H1 (cell line): ENCODE measurements at regions not wholly inside any gene's neighbourhood (a gene's known extent, or its start where the extent isn't known, plus 50 kb on each side); places are given as distances from the start of the nearest gene placed in this dataset.

Experiments
- CTCF ChIA-PET: fragments of 300-600 bp; sonication (Branson Sonifier 250); formaldehyde crosslinking; loops from one replicate; lab custom pipeline; 2021; ENCODE audit not compliant: partially characterized antibody; lab: Charles Lee
- POLR2A ChIA-PET: fragments of 300-600 bp; sonication (Branson Sonifier 250); formaldehyde crosslinking; loops from one replicate; lab custom pipeline; 2021; ENCODE audit warnings: inconsistent platforms; ENCODE audit not compliant: partially characterized antibody; lab: Charles Lee
- DNase-seq, 2 experiments: peaks; one replicate each; pipeline versions ENCODE4 v3.0.0 to v3.0.0-alpha.2; 2010 to 2022; ENCODE audit warnings: low spot score in 2 of 2, low read depth in 1 of 2, mixed read lengths in 1 of 2
- FAIRE-seq: peaks from 2 replicates; lab custom pipeline; 2011; peaks lifted over from hg19 to GRCh38; lab: Jason Lieb, UNC
- H2AFZ ChIP-seq: 2 replicates; pipeline ENCODE4 v1.8.1; 2012; ENCODE audit warnings: low read length, inconsistent platforms
- H2AK5ac ChIP-seq: 2 replicates; pipeline ENCODE4 v1.6.1; 2013; ENCODE audit warnings: low read depth, low read length
- H2BK120ac ChIP-seq: replicated peaks from 2 replicates; pipeline ENCODE3; 2013; ENCODE audit warnings: low read depth, low read length, inconsistent platforms
- H2BK12ac ChIP-seq: 2 replicates; pipeline ENCODE4 v1.6.1; 2013; ENCODE audit warnings: low read depth, low read length
- H2BK15ac ChIP-seq: 2 replicates; pipeline ENCODE4 v1.6.1; 2013; ENCODE audit warnings: low read length
- H2BK20ac ChIP-seq: 2 replicates; pipeline ENCODE4 v1.6.1; 2013; ENCODE audit warnings: low read length
- H2BK5ac ChIP-seq: 2 replicates; pipeline ENCODE4 v1.6.1; 2013; ENCODE audit warnings: low read depth, low read length
- H3K14ac ChIP-seq: 2 replicates; pipeline ENCODE4 v1.6.1; 2013; ENCODE audit warnings: inconsistent platforms; ENCODE audit not compliant: insufficient read length
- H3K18ac ChIP-seq: 2 replicates; pipeline ENCODE4 v1.6.1; 2013; ENCODE audit warnings: low read length; ENCODE audit errors: extremely low read depth
- H3K23ac ChIP-seq: 2 replicates; pipeline ENCODE4 v1.6.1; 2013; ENCODE audit warnings: inconsistent platforms; ENCODE audit not compliant: insufficient read length
- H3K23me2 ChIP-seq: 2 replicates; pipeline ENCODE4 v1.6.1; 2013; ENCODE audit warnings: low read depth, low read length
- H3K27ac ChIP-seq: 2 replicates; pipeline ENCODE4 v1.6.1; 2011; ENCODE audit warnings: low read depth, low read length, inconsistent platforms
- H3K27me3 ChIP-seq, 4 experiments: replicated peaks in 1 of 4; 1 replicate in 1 of 4; 2 replicates in 3 of 4; pipeline versions ENCODE4 v1.6.1 to v1.8.1; 2011 to 2013; ENCODE audit warnings: low read length in 3 of 4, mild to moderate bottlenecking in 3 of 4, inconsistent platforms in 2 of 4, mixed read lengths in 2 of 4, moderate library complexity in 1 of 4; ENCODE audit not compliant: control insufficient read depth in 3 of 4, insufficient read depth in 3 of 4; ENCODE audit errors: extremely low read depth in 1 of 4
- H3K36me3 ChIP-seq, 4 experiments: 2 replicates each; pipeline versions ENCODE4 v1.6.1 to v1.8.1; 2011 to 2013; ENCODE audit warnings: mild to moderate bottlenecking in 4 of 4, low read length in 3 of 4, moderate library complexity in 2 of 4, control low read depth in 1 of 4, inconsistent platforms in 1 of 4; ENCODE audit not compliant: insufficient read depth in 4 of 4, control insufficient read depth in 2 of 4
- H3K4ac ChIP-seq: replicated peaks from 2 replicates; pipeline ENCODE3; 2013; ENCODE audit warnings: low read length, low read depth, mixed read lengths, inconsistent platforms; ENCODE audit not compliant: insufficient read length
- H3K4me1 ChIP-seq, 4 experiments: replicated peaks in 1 of 4; 1 replicate in 1 of 4; 2 replicates in 3 of 4; pipeline versions ENCODE4 v1.6.1 to v1.8.1; 2011 to 2013; ENCODE audit warnings: low read length in 3 of 4, inconsistent platforms in 2 of 4, mixed read lengths in 1 of 4; ENCODE audit not compliant: insufficient read depth in 4 of 4, control insufficient read depth in 3 of 4
- H3K4me2 ChIP-seq, 2 experiments: 2 replicates each; pipeline versions ENCODE4 v1.6.1 to v1.8.1; 2011 to 2013; ENCODE audit warnings: low read depth in 2 of 2, low read length in 2 of 2, control low read depth in 1 of 2, inconsistent platforms in 1 of 2, mild to moderate bottlenecking in 1 of 2; ENCODE audit not compliant: insufficient read depth in 1 of 2
- H3K4me3 ChIP-seq, 4 experiments: fragments of 200-600, 300-600 bp in 1 of 4; sonication (generic), shearing (Covaris generic), sonication (Bioruptor Twin) in 1 of 4; 2 replicates each; pipeline versions ENCODE4 v1.5.1 to v1.8.1; 2011 to 2016; ENCODE audit warnings: low read length in 4 of 4, low read depth in 3 of 4, control low read depth in 2 of 4, inconsistent platforms in 2 of 4, mild to moderate bottlenecking in 2 of 4, mixed read lengths in 1 of 4, moderate library complexity in 1 of 4; ENCODE audit not compliant: insufficient read depth in 2 of 4; ENCODE audit errors: extremely low read depth in 1 of 4
- H3K56ac ChIP-seq: replicated peaks from 2 replicates; pipeline ENCODE3; 2013; ENCODE audit warnings: low read depth, mild to moderate bottlenecking, mixed read lengths, low read length, inconsistent platforms; ENCODE audit not compliant: insufficient read length
- H3K79me1 ChIP-seq: 2 replicates; pipeline ENCODE4 v1.6.1; 2013; ENCODE audit warnings: low read depth, low read length, control low read depth
- H3K79me2 ChIP-seq, 2 experiments: 2 replicates each; pipeline versions ENCODE4 v1.6.1 to v1.8.1; 2012 to 2013; ENCODE audit warnings: low read length in 2 of 2, mild to moderate bottlenecking in 2 of 2, inconsistent platforms in 1 of 2; ENCODE audit not compliant: insufficient read depth in 2 of 2, control insufficient read depth in 1 of 2
- H3K9ac ChIP-seq, 4 experiments: replicated peaks in 1 of 4; 1 replicate in 1 of 4; 2 replicates in 3 of 4; pipeline versions ENCODE4 v1.6.1 to v1.8.1; 2011 to 2013; ENCODE audit warnings: low read depth in 3 of 4, low read length in 3 of 4, control low read depth in 2 of 4, mild to moderate bottlenecking in 2 of 4, moderate library complexity in 2 of 4, inconsistent platforms in 1 of 4; ENCODE audit errors: extremely low read depth in 1 of 4
- H3K9me3 ChIP-seq, 2 experiments: 2 replicates each; pipeline versions ENCODE4 v1.6.1 to v1.8.1; 2012 to 2013; ENCODE audit warnings: mild to moderate bottlenecking in 2 of 2, moderate library complexity in 2 of 2, control low read depth in 1 of 2, inconsistent platforms in 1 of 2, low read depth in 1 of 2, low read length in 1 of 2, mixed read lengths in 1 of 2; ENCODE audit not compliant: insufficient read depth in 2 of 2
- H4K20me1 ChIP-seq, 2 experiments: replicated peaks in 1 of 2; 2 replicates each; pipeline versions ENCODE3 to v1.8.1; 2011 to 2013; ENCODE audit warnings: inconsistent platforms in 2 of 2, low read length in 2 of 2, mild to moderate bottlenecking in 1 of 2; ENCODE audit not compliant: insufficient read depth in 2 of 2, control insufficient read depth in 1 of 2
- H4K5ac ChIP-seq: 2 replicates; pipeline ENCODE4 v1.6.1; 2013; ENCODE audit warnings: low read length, low read depth, mixed read lengths, inconsistent platforms; ENCODE audit not compliant: insufficient read length
- H4K8ac ChIP-seq: 2 replicates; pipeline ENCODE4 v1.8.0; 2013; ENCODE audit warnings: mild to moderate bottlenecking, moderate library complexity, low read length, inconsistent platforms; ENCODE audit not compliant: insufficient read depth; ENCODE audit errors: extremely low read depth
- H4K91ac ChIP-seq: replicated peaks from 2 replicates; pipeline ENCODE3; 2013; ENCODE audit warnings: low read length, mixed read lengths, inconsistent platforms; ENCODE audit not compliant: insufficient read length
- CEBPB ChIP-seq: IDR thresholded peaks from 2 replicates; pipeline ENCODE4 v1.6.1; 2012; ENCODE audit warnings: low read depth, low read length
- KDM1A ChIP-seq: fragments of 200-600, 300-600 bp; sonication (generic); IDR thresholded peaks from 2 replicates; pipeline ENCODE4 v1.7.1; 2016; ENCODE audit warnings: mild to moderate bottlenecking, low read length, borderline replicate concordance
- NRF1 ChIP-seq: IDR thresholded peaks from 2 replicates; pipeline ENCODE4 v1.6.1; 2011; ENCODE audit warnings: mild to moderate bottlenecking, low read depth, low read length, improper control_type of control experiment
- PHF8 ChIP-seq: fragments of 200-600 bp; sonication (generic); conservative IDR thresholded peaks from 2 replicates; pipeline ENCODE4 v1.7.1; 2012; ENCODE audit warnings: low read depth, mild to moderate bottlenecking, inconsistent platforms, low read length, moderate library complexity
- SIRT6 ChIP-seq: IDR thresholded peaks from one replicate; pipeline ENCODE4 v1.7.1; 2012; ENCODE audit warnings: low read length, inconsistent platforms
- SP2 ChIP-seq: IDR thresholded peaks from 2 replicates; pipeline ENCODE4 v1.6.1; 2012; ENCODE audit warnings: mild to moderate bottlenecking, low read length, inconsistent platforms
- SP4 ChIP-seq: IDR thresholded peaks from 2 replicates; pipeline ENCODE4 v1.6.1; 2012; ENCODE audit warnings: low read length, inconsistent platforms
- WGBS, 2 experiments: shearing (Covaris generic) in 1 of 2; methylation state at CpG; one replicate each; pipeline versions ENCODE4 v1.1.6 to v1.1.7; 2013 to 2015; ENCODE audit warnings: low lambda C conversion rate in 2 of 2, mixed read lengths in 2 of 2, inconsistent platforms in 1 of 2, low coverage in 1 of 2, missing lambda C conversion rate in 1 of 2; ENCODE audit not compliant: insufficient replicate concordance in 2 of 2, insufficient coverage in 1 of 2, insufficient read length in 1 of 2; ENCODE audit errors: extremely low coverage in 1 of 2, missing lambda C conversion rate in 1 of 2; 5-methylcytosine and 5-hydroxymethylcytosine counted together

GRCh38 chr7:25891591-25891990 lies 260.4 kb upstream of the NFE2L3 start:
- Histone ChIP-seq H3K4me2 (no peak overlapping the region), H3K14ac (no peak overlapping the region), H4K20me1 (no peaks in the 10 kb centered on the region), H3K4ac (no peak overlapping the region), H3K56ac (no peak overlapping the region), H2AK5ac (no peak overlapping the region), H3K23me2 (peaks cover 3% of the 10 kb centered on the region; the same call in 1 of the 2 replicates), H2AFZ (no peak overlapping the region), H3K4me1 (peaks cover 0 to 7% (median 2%) of the 10 kb centered on the region in 4 experiments; a peak in 3 of 7 replicates), H3K18ac (no peak overlapping the region), H2BK5ac (no peak overlapping the region), H3K9ac (no peak overlapping the region), H2BK12ac (no peak overlapping the region), H3K4me3 (no peak overlapping the region), H4K8ac (no peak overlapping the region), H3K79me2 (no peaks in the 10 kb centered on the region), H3K27me3 (no peaks in the 10 kb centered on the region), H3K9me3 (no peaks in the 10 kb centered on the region), H3K36me3 (no peaks in the 10 kb centered on the region), H2BK15ac (no peak overlapping the region), H4K91ac (no peak overlapping the region), H3K27ac (no peak overlapping the region), H2BK120ac (no peak overlapping the region), H3K23ac (no peak overlapping the region), H4K5ac (no peak overlapping the region), H3K79me1 (no peaks in the 10 kb centered on the region), H2BK20ac (no peak overlapping the region)
- DNase-seq, result no peak
- POLR2A ChIA-PET, result interaction anchor here (1.5 to 2.2 kb wide), 4 partner anchors 297 to 474 kb away, joined by 5 to 7 read pairs (median 6); partner anchors contain the start of gene CBX3
- WGBS, 2 experiments, result 87% methylated on average over 4 of the region's 4 CpGs; no CpG with 5 or more reads in 1 of the 2 experiments
- CTCF ChIA-PET, result interaction anchor here (0.6 to 6.4 kb wide), 10 partner anchors 10 to 776 kb away, joined by 3 to 96 read pairs (median 6); no protein-coding TSS in a partner anchor
- no peak for TF ChIP-seq KDM1A
- TF ChIP-seq SIRT6, result no peak
- no peak for TF ChIP-seq SP4
- no peak for TF ChIP-seq PHF8
- no peak for TF ChIP-seq CEBPB
- TF ChIP-seq NRF1, result no peak
- no peak for TF ChIP-seq SP2
- no peak for FAIRE-seq
